GM23338 (cell line): ENCODE measurements at regions not wholly inside any gene's neighbourhood (a gene's known extent, or its start where the extent isn't known, plus 50 kb on each side); places are given as distances from the start of the nearest gene placed in this dataset.

Experiments used
- ATAC-seq: fragments of 200-7000 bp; cut with Tn5 transposase; 3 replicates; pipeline ENCODE4 v1.9.1; 2020
- DNase-seq: peaks from one replicate; pipeline ENCODE4 v3.0.0-alpha.2; 2015; ENCODE audit warnings: low spot score
- H2AFZ ChIP-seq: fragments of 200-600 bp; sonication (generic); 2 replicates; pipeline ENCODE4 v1.8.0; 2016; ENCODE audit warnings: antibody characterized with exemption, mild to moderate bottlenecking, moderate library complexity
- H3F3A ChIP-seq: fragments of 200-600 bp; sonication (generic); replicated peaks from 2 replicates; pipeline ENCODE4 v1.8.0; 2017; ENCODE audit warnings: antibody characterized with exemption, mixed run types, low read depth
- H3K27ac ChIP-seq: fragments of 200-600 bp; sonication (generic); 2 replicates; pipeline ENCODE4 v1.6.1; 2016; ENCODE audit warnings: low read depth
- H3K27me3 ChIP-seq: fragments of 200-600 bp; sonication (generic); 2 replicates; pipeline ENCODE4 v1.8.0; 2016; ENCODE audit warnings: mild to moderate bottlenecking, mixed run types, moderate library complexity; ENCODE audit not compliant: insufficient read depth
- H3K36me3 ChIP-seq: fragments of 200-600 bp; sonication (generic); 2 replicates; pipeline ENCODE4 v1.8.0; 2016; ENCODE audit warnings: mild to moderate bottlenecking; ENCODE audit not compliant: insufficient read depth
- H3K4me1 ChIP-seq: fragments of 200-600 bp; sonication (generic); 2 replicates; pipeline ENCODE4 v1.8.0; 2016; ENCODE audit warnings: mild to moderate bottlenecking, moderate library complexity; ENCODE audit not compliant: insufficient read depth
- H3K4me2 ChIP-seq: fragments of 200-600 bp; sonication (generic); 2 replicates; pipeline ENCODE4 v1.7.1; 2017; ENCODE audit warnings: mixed run types
- H3K4me3 ChIP-seq: fragments of 200-600 bp; sonication (generic); 2 replicates; pipeline ENCODE4 v1.6.1; 2016; ENCODE audit warnings: mixed run types
- H3K79me2 ChIP-seq: fragments of 200-600 bp; sonication (generic); replicated peaks from 2 replicates; pipeline ENCODE4 v1.8.0; 2017; ENCODE audit warnings: mild to moderate bottlenecking; ENCODE audit not compliant: insufficient read depth
- H3K9me2 ChIP-seq: fragments of 200-600 bp; sonication (generic); 2 replicates; pipeline ENCODE4 v1.8.0; 2017; ENCODE audit not compliant: insufficient read depth
- H4K20me1 ChIP-seq: fragments of 200-600 bp; sonication (generic); replicated peaks from 2 replicates; pipeline ENCODE4 v1.8.0; 2017; ENCODE audit warnings: mild to moderate bottlenecking; ENCODE audit not compliant: insufficient read depth
- H3K27ac Mint-ChIP-seq: 2 replicates; pipeline ENCODE4 v1.8.0; 2020; ENCODE audit warnings: inconsistent platforms, mild to moderate bottlenecking, moderate library complexity, mixed read lengths
- H3K27me3 Mint-ChIP-seq: 3 replicates; pipeline ENCODE4 v1.8.0; 2022; ENCODE audit warnings: low read depth, mild to moderate bottlenecking, moderate library complexity, mixed read lengths, inconsistent platforms; ENCODE audit not compliant: insufficient read depth, poor library complexity
- H3K36me3 Mint-ChIP-seq: 3 replicates; pipeline ENCODE4 v1.8.0; 2021; ENCODE audit warnings: low read depth, mild to moderate bottlenecking, inconsistent platforms, moderate library complexity, mixed read lengths
- H3K4me1 Mint-ChIP-seq: 3 replicates; pipeline ENCODE4 v1.8.0; 2020; ENCODE audit warnings: mild to moderate bottlenecking, inconsistent platforms, mixed read lengths
- H3K4me3 Mint-ChIP-seq: 3 replicates; pipeline ENCODE4 v1.8.0; 2021; ENCODE audit warnings: moderate library complexity, mild to moderate bottlenecking, inconsistent platforms, mixed read lengths
- H3K9me3 Mint-ChIP-seq: 3 replicates; pipeline ENCODE4 v1.8.0; 2020; ENCODE audit warnings: moderate library complexity, mild to moderate bottlenecking, inconsistent platforms, mixed read lengths
- CREB1 ChIP-seq: fragments of 250-450 bp; sonication (Bioruptor Pico); IDR thresholded peaks from 2 replicates; pipeline ENCODE4 v1.5.0; 2020; ENCODE audit warnings: low read depth, mild to moderate bottlenecking, moderate library complexity
- EZH2 ChIP-seq: fragments of 200-600 bp; sonication (generic); IDR thresholded peaks from one replicate; pipeline ENCODE4 v1.8.0; 2017; ENCODE audit warnings: antibody characterized with exemption, mild to moderate bottlenecking, low read depth; ENCODE audit not compliant: unreplicated experiment
- EZH2phosphoT487 ChIP-seq: fragments of 200-600 bp; sonication (generic); IDR thresholded peaks from one replicate; pipeline ENCODE4 v1.8.1; 2018; ENCODE audit warnings: antibody characterized with exemption; ENCODE audit not compliant: unreplicated experiment
- JUNB ChIP-seq: IDR thresholded peaks from one replicate; pipeline ENCODE4 v1.6.1; 2016; ENCODE audit warnings: antibody characterized with exemption; ENCODE audit not compliant: unreplicated experiment
- POLR2AphosphoS5 ChIP-seq: IDR thresholded peaks from 2 replicates; pipeline ENCODE4 v1.6.1; 2016; ENCODE audit warnings: antibody characterized with exemption, low read depth
- REST ChIP-seq: IDR thresholded peaks from one replicate; pipeline ENCODE4 v1.6.1; 2018; ENCODE audit warnings: antibody characterized with exemption; ENCODE audit not compliant: unreplicated experiment
- ZNF114 ChIP-seq: fragments of 250-450 bp; sonication (Bioruptor Pico); IDR thresholded peaks from 2 replicates; pipeline ENCODE4 v1.5.0; 2020; ENCODE audit warnings: mild to moderate bottlenecking, moderate library complexity
- ZNF331 ChIP-seq: fragments of 250-450 bp; sonication (Bioruptor Pico); IDR thresholded peaks from 2 replicates; pipeline ENCODE4 v1.5.0; 2020; ENCODE audit warnings: low read depth, mild to moderate bottlenecking, moderate library complexity
- ZNF462 ChIP-seq: fragments of 250-450 bp; sonication (Bioruptor Pico); IDR thresholded peaks from 2 replicates; pipeline ENCODE4 v1.5.0; 2020; ENCODE audit warnings: mild to moderate bottlenecking, moderate library complexity
- TF ChIP-seq, protein P1 (sequence below), 2 experiments: fragments of 200-600 bp in 1 of 2; sonication (generic) in 1 of 2; conservative IDR thresholded peaks; 2 replicates each; pipeline versions ENCODE4 v1.5.1 to v1.6.1; 2016 to 2017; ENCODE audit warnings: antibody characterized with exemption in 2 of 2, low read depth in 2 of 2, mild to moderate bottlenecking in 2 of 2, moderate library complexity in 1 of 2

DNA sequence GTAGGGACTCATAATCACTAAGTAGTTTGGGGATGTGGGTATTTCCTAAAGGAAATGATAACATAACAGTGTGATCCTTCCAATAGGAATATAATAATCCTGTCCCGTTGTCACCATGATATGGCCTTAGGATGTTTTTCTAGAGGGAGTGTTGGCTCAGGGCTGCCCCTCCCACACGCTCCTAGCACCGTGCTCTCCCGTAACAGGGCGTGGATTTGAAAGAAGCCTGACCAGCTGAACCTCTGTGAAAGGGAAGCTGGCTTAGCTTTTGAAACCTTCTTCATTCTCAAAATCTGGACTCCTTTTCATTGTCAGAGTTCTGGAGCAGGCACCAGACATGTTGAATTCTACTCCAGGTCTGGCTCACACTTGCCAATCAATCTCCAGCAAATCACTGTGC is 103.4 kb upstream of the SASH1 start (continued):
- TF ChIP-seq, protein P1, sequence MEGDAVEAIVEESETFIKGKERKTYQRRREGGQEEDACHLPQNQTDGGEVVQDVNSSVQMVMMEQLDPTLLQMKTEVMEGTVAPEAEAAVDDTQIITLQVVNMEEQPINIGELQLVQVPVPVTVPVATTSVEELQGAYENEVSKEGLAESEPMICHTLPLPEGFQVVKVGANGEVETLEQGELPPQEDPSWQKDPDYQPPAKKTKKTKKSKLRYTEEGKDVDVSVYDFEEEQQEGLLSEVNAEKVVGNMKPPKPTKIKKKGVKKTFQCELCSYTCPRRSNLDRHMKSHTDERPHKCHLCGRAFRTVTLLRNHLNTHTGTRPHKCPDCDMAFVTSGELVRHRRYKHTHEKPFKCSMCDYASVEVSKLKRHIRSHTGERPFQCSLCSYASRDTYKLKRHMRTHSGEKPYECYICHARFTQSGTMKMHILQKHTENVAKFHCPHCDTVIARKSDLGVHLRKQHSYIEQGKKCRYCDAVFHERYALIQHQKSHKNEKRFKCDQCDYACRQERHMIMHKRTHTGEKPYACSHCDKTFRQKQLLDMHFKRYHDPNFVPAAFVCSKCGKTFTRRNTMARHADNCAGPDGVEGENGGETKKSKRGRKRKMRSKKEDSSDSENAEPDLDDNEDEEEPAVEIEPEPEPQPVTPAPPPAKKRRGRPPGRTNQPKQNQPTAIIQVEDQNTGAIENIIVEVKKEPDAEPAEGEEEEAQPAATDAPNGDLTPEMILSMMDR (conservative IDR thresholded peaks at IDR 0.05; ENCODE audit: low read depth in 2 of 2) = no peak
- no peak for TF ChIP-seq JUNB

DNA sequence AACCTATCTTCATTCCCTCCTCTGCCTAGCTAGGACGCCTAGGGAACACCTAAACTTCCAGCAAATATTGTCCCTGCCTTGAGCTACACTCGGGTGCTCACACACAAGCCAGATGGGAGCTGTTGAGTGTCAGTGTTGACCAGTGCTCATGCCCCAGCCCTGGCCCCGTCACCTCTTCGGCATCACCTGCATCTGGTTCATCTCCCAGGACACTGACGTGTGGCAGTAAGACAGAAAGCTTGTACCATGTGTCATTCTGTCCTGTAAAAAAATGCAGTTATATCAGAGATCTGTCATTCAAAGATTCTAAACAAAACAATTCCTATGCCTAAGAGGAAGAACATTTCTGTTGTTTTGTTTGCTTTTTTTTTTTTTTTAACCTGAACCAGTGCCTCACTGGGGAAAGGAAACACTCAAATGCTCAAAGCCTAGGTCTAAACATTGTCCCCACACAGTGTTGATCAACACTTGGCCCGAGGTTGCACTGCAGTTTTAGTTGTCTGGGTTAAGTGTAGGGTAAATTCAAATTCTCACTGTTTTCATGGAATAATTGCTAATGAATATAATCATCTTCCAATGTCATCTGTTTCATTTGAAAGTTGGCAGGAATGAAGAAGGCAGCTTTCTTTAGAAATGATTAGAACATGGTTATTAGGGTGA is 102.7 kb upstream of the SASH1 start:
- H3K4me2 ChIP-seq = 0 out of 2 replicates have a peak overlapping the region, but pooled peaks have one; percentile 6
- H3K79me2 ChIP-seq = no peaks in the 10 kb centered on the region
- H3K4me3 ChIP-seq = no peak overlapping the region
- H3K4me1 ChIP-seq = peaks cover 18% of the 10 kb centered on the region
- H3K27ac Mint-ChIP-seq = no peak overlapping the region
- H3K36me3 Mint-ChIP-seq = no peaks in the 10 kb centered on the region
- H2AFZ ChIP-seq = peak overlapping the region; percentile 80; the same call in 1 of the 2 replicates
- H3K27me3 Mint-ChIP-seq = peaks cover 9% of the 10 kb centered on the region
- H3K9me2 ChIP-seq = no peaks in the 10 kb centered on the region; the same call in 1 of the 2 replicates
- no peaks in the 10 kb centered on the region for H3K27me3 ChIP-seq
- H3K9me3 Mint-ChIP-seq = no peaks in the 10 kb centered on the region
- H3K4me3 Mint-ChIP-seq = no peak overlapping the region
- H3F3A ChIP-seq = no peaks in the 10 kb centered on the region
- DNase-seq (no peak), ATAC-seq (no peak; the same call in 2 of the 3 replicates)
- H3K4me1 Mint-ChIP-seq = peaks cover 18% of the 10 kb centered on the region
- no peaks in the 10 kb centered on the region for H4K20me1 ChIP-seq
- no peak overlapping the region for H3K27ac ChIP-seq
- H3K36me3 ChIP-seq = no peaks in the 10 kb centered on the region
- TF ChIP-seq ZNF462 = no peak
- TF ChIP-seq JUNB = no peak
- TF ChIP-seq, protein P1 (conservative IDR thresholded peaks at IDR 0.05; ENCODE audit: low read depth in 2 of 2) = no peak
- no peak for TF ChIP-seq ZNF331
- no peak for TF ChIP-seq EZH2phosphoT487
- TF ChIP-seq CREB1 (CRISPR knock-in tag) = no peak
- no peak for TF ChIP-seq ZNF114 (CRISPR knock-in tag)
- TF ChIP-seq POLR2AphosphoS5 = no peak
- no peak for TF ChIP-seq EZH2
- no peak for TF ChIP-seq REST
